ENCODE measurements at regions not wholly inside any gene's neighbourhood (a gene's known extent, or its start where the extent isn't known, plus 50 kb on each side); places are given as distances from the start of the nearest gene placed in this dataset.

DNA sequence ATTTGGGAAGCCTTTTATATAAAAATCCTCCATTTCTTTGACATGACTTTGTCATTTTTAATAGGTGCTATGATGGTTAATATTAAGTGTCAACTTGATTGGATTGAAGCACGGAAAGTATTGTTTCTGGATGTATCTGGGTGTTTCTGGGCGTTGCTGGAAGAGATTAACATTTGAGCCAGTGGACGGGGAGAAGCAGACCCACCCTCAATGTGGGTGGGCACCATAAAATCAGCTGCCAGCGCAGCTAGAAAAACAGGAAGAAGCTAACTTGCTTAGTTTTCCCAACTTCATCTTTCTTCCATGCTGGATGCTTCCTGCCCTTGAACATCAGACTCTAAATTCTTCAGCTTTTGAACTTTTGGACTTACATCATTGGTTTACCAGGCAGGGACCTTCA lies 1003.0 kb downstream of the SORCS3 start:
- Histone ChIP-seq H2AFZ (ENCODE audit: low read depth, low read length, severe bottlenecking) (no peak overlapping the region), H3K4me2 (ENCODE audit: low read depth, low read length, poor library complexity, severe bottlenecking) (no peak overlapping the region), H3K9me3 (ENCODE audit: insufficient read depth, low read length) (no peaks in the 10 kb centered on the region), H3K79me2 (ENCODE audit: insufficient read depth, low read length) (no peaks in the 10 kb centered on the region), H3K9me2 (replicated peaks; ENCODE audit: insufficient read depth, low read length) (no peaks in the 10 kb centered on the region), H3K36me3 (ENCODE audit: low read length) (no peaks in the 10 kb centered on the region), H3K27ac (ENCODE audit: low read depth, low read length) (no peak overlapping the region), H3F3A (ENCODE audit: insufficient read depth) (no peaks in the 10 kb centered on the region), H3K4me3 (ENCODE audit: insufficient read depth, low read length, poor library complexity, severe bottlenecking) (no peak overlapping the region), H3K9ac (ENCODE audit: low read length) (no peak overlapping the region), H3K27me3 (ENCODE audit: low read length) (no peaks in the 10 kb centered on the region), H4K20me1 (ENCODE audit: low read depth, low read length) (no peaks in the 10 kb centered on the region)
- TF ChIP-seq, protein P1, sequence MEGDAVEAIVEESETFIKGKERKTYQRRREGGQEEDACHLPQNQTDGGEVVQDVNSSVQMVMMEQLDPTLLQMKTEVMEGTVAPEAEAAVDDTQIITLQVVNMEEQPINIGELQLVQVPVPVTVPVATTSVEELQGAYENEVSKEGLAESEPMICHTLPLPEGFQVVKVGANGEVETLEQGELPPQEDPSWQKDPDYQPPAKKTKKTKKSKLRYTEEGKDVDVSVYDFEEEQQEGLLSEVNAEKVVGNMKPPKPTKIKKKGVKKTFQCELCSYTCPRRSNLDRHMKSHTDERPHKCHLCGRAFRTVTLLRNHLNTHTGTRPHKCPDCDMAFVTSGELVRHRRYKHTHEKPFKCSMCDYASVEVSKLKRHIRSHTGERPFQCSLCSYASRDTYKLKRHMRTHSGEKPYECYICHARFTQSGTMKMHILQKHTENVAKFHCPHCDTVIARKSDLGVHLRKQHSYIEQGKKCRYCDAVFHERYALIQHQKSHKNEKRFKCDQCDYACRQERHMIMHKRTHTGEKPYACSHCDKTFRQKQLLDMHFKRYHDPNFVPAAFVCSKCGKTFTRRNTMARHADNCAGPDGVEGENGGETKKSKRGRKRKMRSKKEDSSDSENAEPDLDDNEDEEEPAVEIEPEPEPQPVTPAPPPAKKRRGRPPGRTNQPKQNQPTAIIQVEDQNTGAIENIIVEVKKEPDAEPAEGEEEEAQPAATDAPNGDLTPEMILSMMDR (IDR thresholded peaks at IDR 0.05; ENCODE audit: insufficient read depth, low read length, poor library complexity, severe bottlenecking) = no peak
- TF ChIP-seq EZH2phosphoT487 (conservative IDR thresholded peaks at IDR 0.05; ENCODE audit: low read length) = no peak

DNA sequence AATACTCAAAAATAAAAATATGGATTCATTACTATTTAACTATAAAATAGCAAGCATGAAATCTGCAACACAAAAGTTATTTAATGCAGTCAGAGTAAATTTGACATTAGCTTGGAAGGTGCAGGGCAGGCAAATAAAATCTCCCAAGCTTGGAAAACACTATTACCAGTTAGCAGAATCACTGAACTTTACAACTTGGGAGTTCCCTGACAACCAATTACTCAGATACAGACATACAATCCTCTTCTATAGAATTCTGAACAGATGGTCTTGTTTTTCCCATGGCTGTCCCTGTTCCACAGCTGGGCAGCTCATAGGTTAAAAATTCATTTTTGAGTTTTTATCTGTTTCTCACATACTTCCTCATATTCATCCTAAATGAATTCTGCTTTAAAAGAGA lies 1002.6 kb downstream of the SORCS3 start:
- no peak overlapping the region for H3K4me3 ChIP-seq (ENCODE audit: insufficient read depth, low read length, poor library complexity, severe bottlenecking)
- H3K9me2 ChIP-seq (replicated peaks; ENCODE audit: insufficient read depth, low read length) = no peaks in the 10 kb centered on the region
- H3K79me2 ChIP-seq (ENCODE audit: insufficient read depth, low read length) = no peaks in the 10 kb centered on the region
- no peaks in the 10 kb centered on the region for H4K20me1 ChIP-seq (ENCODE audit: low read depth, low read length)
- no peaks in the 10 kb centered on the region for H3F3A ChIP-seq (ENCODE audit: insufficient read depth)
- H3K9ac ChIP-seq (ENCODE audit: low read length) = no peak overlapping the region
- H3K4me2 ChIP-seq (ENCODE audit: low read depth, low read length, poor library complexity, severe bottlenecking) = no peak overlapping the region
- no peak overlapping the region for H3K27ac ChIP-seq (ENCODE audit: low read depth, low read length)
- TF ChIP-seq, protein P1 (IDR thresholded peaks at IDR 0.05; ENCODE audit: insufficient read depth, low read length, poor library complexity, severe bottlenecking) = no peak
- no peak for TF ChIP-seq EZH2phosphoT487 (conservative IDR thresholded peaks at IDR 0.05; ENCODE audit: low read length)
- H3K9me3 ChIP-seq (ENCODE audit: insufficient read depth, low read length) = no peaks in the 10 kb centered on the region
- H3K27me3 ChIP-seq (ENCODE audit: low read length) = no peaks in the 10 kb centered on the region
- H2AFZ ChIP-seq (ENCODE audit: low read depth, low read length, severe bottlenecking) = no peak overlapping the region
- H3K36me3 ChIP-seq (ENCODE audit: low read length) = no peaks in the 10 kb centered on the region

DNA sequence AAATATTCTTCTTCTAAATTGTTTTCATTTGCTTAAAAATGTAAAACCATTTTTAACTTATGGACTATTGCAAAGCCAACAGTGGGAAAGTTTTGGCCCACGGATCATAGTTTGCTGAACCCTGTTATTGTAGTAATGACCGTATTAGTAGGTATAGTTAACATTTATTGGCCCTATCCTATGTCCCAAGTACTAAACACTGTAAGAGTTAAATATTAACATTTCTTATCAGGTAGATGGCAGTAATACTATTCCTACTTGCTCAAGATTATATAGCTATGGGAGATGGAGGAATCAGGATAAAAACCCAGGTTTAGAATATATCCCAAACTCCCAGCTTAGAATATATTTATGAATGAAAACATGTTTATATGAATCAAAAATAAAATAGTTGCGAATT lies 993.2 kb downstream of the SORCS3 start:
- H3K9me3 ChIP-seq (ENCODE audit: insufficient read depth, low read length) = no peaks in the 10 kb centered on the region

More for the DNA sequence above, 993.2 kb downstream of the SORCS3 start:
- Histone ChIP-seq H3K4me2 (ENCODE audit: low read depth, low read length, poor library complexity, severe bottlenecking) (no peak overlapping the region), H4K20me1 (ENCODE audit: low read depth, low read length) (no peaks in the 10 kb centered on the region), H3K27me3 (ENCODE audit: low read length) (no peaks in the 10 kb centered on the region), H3K4me3 (ENCODE audit: insufficient read depth, low read length, poor library complexity, severe bottlenecking) (no peak overlapping the region), H3F3A (ENCODE audit: insufficient read depth) (no peaks in the 10 kb centered on the region), H3K9me2 (replicated peaks; ENCODE audit: insufficient read depth, low read length) (no peaks in the 10 kb centered on the region), H3K36me3 (ENCODE audit: low read length) (no peaks in the 10 kb centered on the region), H3K9ac (ENCODE audit: low read length) (no peak overlapping the region), H3K79me2 (ENCODE audit: insufficient read depth, low read length) (no peaks in the 10 kb centered on the region), H3K27ac (ENCODE audit: low read depth, low read length) (no peak overlapping the region), H2AFZ (ENCODE audit: low read depth, low read length, severe bottlenecking) (no peak overlapping the region)
- TF ChIP-seq, protein P1 (IDR thresholded peaks at IDR 0.05; ENCODE audit: insufficient read depth, low read length, poor library complexity, severe bottlenecking) = no peak
- TF ChIP-seq EZH2phosphoT487 (conservative IDR thresholded peaks at IDR 0.05; ENCODE audit: low read length) = no peak
